ENCODE measurements at regions not wholly inside any gene's neighbourhood (a gene's known extent, or its start where the extent isn't known, plus 50 kb on each side); places are given as distances from the start of the nearest gene placed in this dataset.

DNA sequence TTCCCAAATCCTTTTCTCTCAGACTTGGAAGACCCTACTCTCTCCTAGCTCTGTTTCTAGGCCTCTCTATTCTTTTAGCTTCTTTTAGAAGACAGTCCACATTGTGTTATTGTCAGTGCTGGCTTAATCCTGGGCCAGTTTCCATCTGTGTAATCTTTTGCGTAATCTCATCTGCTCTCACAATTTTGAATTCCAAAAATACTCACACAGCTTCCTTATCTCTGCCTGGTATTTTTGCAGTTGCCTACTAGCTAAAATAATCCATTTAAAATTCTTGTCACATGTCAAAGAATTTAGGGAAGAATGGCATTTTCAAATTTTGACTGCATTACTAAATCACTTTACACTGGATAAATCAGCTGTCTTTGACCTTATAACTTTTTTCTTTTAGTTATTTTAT lies 200.6 kb upstream of the MEX3C start:
- TF ChIP-seq, protein P1, sequence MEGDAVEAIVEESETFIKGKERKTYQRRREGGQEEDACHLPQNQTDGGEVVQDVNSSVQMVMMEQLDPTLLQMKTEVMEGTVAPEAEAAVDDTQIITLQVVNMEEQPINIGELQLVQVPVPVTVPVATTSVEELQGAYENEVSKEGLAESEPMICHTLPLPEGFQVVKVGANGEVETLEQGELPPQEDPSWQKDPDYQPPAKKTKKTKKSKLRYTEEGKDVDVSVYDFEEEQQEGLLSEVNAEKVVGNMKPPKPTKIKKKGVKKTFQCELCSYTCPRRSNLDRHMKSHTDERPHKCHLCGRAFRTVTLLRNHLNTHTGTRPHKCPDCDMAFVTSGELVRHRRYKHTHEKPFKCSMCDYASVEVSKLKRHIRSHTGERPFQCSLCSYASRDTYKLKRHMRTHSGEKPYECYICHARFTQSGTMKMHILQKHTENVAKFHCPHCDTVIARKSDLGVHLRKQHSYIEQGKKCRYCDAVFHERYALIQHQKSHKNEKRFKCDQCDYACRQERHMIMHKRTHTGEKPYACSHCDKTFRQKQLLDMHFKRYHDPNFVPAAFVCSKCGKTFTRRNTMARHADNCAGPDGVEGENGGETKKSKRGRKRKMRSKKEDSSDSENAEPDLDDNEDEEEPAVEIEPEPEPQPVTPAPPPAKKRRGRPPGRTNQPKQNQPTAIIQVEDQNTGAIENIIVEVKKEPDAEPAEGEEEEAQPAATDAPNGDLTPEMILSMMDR (IDR thresholded peaks at IDR 0.05), result no peak
- no peak for TF ChIP-seq POLR2A (IDR thresholded peaks at IDR 0.05; ENCODE audit: low read depth)

All from esophagus muscularis mucosa (tissue), 3 donors.